ENCODE measurements at regions not wholly inside any gene's neighbourhood (a gene's known extent, or its start where the extent isn't known, plus 50 kb on each side); places are given as distances from the start of the nearest gene placed in this dataset.

DNA sequence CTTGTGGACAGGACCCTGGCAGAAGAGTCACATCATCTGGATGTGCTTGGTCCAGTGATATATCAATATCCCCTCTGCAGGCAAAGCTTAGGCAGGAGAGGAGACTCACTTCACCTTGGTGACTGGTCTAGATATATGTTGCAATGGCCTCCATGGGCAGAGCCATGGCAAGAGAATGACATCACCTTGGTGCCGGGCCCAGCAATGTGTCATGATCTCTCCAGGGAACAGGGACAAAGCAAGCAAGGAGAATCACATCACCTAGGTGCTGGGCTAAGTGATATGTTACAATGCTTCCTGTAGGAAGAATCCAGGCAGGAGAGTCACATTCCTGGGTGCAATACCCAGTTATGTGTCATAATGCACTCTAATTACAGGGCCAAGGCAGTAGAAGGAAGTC lies 2106.2 kb downstream of the TP53TG3F start:
- intact Hi-C loops (cut with DNase I), result no loop called here

DNA sequence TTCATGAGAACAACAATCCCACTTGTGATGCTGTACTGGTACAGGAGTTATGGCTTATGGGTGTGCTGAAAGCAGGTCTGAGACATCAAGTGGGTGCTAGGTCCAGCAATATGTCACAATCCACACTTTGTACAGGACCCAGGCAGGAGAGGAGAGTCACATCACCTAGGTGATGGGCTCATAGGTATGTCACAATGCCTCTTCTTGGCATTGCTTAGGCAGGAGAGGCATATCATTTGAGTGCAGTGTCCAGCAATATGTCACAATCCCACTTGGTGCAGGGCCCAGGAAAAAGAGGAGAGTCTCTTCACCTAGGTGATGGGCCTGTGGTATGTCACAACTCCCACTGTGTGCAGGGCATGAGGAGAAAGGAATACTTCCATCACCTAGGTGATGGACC lies 2110.0 kb downstream of the TP53TG3F start:
- intact Hi-C loops (cut with DNase I), result no loop called here
- Histone ChIP-seq H3K36me3 (no peaks in the 10 kb centered on the region), H3K27ac (no peak overlapping the region), H3K4me1 (no peaks in the 10 kb centered on the region), H3K27me3 (ENCODE audit: low read depth) (no peaks in the 10 kb centered on the region), H3K9me3 (no peaks in the 10 kb centered on the region), H3K4me3 (no peak overlapping the region)
- no peak for DNase-seq
- no peak for ATAC-seq
- TF ChIP-seq, protein P1, sequence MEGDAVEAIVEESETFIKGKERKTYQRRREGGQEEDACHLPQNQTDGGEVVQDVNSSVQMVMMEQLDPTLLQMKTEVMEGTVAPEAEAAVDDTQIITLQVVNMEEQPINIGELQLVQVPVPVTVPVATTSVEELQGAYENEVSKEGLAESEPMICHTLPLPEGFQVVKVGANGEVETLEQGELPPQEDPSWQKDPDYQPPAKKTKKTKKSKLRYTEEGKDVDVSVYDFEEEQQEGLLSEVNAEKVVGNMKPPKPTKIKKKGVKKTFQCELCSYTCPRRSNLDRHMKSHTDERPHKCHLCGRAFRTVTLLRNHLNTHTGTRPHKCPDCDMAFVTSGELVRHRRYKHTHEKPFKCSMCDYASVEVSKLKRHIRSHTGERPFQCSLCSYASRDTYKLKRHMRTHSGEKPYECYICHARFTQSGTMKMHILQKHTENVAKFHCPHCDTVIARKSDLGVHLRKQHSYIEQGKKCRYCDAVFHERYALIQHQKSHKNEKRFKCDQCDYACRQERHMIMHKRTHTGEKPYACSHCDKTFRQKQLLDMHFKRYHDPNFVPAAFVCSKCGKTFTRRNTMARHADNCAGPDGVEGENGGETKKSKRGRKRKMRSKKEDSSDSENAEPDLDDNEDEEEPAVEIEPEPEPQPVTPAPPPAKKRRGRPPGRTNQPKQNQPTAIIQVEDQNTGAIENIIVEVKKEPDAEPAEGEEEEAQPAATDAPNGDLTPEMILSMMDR (IDR thresholded peaks at IDR 0.05), result no peak

More for the DNA sequence above, 2106.2 kb downstream of the TP53TG3F start:
- no peak overlapping the region for H3K27ac ChIP-seq
- no peaks in the 10 kb centered on the region for H3K36me3 ChIP-seq
- DNase-seq (no peak), ATAC-seq (no peak)
- no peak overlapping the region for H3K4me3 ChIP-seq
- TF ChIP-seq, protein P1 (IDR thresholded peaks at IDR 0.05), result no peak
- H3K9me3 ChIP-seq, result no peaks in the 10 kb centered on the region
- no peaks in the 10 kb centered on the region for H3K4me1 ChIP-seq
- no peaks in the 10 kb centered on the region for H3K27me3 ChIP-seq (ENCODE audit: low read depth)

DNA sequence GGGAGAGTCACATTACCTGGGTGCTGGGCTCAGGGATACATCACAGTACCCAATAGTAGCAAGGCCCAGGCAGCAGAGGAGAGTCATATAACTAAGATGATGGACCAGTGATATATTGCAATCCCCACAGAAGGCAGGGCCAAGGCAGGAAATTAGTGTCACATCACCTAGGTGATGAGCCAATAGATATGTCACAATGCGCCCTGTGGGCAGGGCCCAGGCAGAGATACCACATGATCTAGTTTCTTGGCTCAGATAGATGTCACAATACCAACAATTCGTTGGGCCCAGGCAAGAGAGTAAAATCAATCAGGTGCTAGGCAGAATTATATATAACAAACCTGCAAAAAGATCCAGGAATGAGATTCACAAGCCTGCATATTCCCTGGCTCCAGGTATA lies 2111.5 kb downstream of the TP53TG3F start:
- TF ChIP-seq, protein P1 (IDR thresholded peaks at IDR 0.05), result no peak
- ATAC-seq (no peak), DNase-seq (no peak)
- no peaks in the 10 kb centered on the region for H3K9me3 ChIP-seq
- no peak overlapping the region for H3K27ac ChIP-seq
- no peaks in the 10 kb centered on the region for H3K4me1 ChIP-seq
- H3K36me3 ChIP-seq, result no peaks in the 10 kb centered on the region
- no peaks in the 10 kb centered on the region for H3K27me3 ChIP-seq (ENCODE audit: low read depth)
- no peak overlapping the region for H3K4me3 ChIP-seq
- intact Hi-C loops (cut with DNase I), result no loop called here

DNA sequence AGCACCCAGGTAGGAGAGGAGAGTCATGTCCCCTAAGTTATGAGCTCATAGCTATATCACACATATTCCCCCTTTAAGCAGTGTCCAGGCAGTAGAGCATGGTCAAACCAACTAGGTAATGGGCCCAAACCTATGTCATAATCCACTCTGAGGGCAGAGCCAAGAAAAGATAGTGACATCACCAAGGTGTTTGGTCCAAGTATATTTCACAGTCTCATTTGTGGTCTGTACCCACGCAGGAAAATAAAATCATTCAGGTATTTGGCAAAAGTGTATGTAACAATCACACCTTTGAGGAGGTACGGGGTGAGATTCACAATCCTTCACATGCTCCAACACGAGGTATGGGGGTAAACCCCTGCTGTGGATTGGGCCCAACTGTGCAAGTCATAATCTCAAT lies 2112.8 kb downstream of the TP53TG3F start:
- Histone ChIP-seq H3K27me3 (ENCODE audit: low read depth) (no peaks in the 10 kb centered on the region), H3K4me3 (no peak overlapping the region), H3K9me3 (no peaks in the 10 kb centered on the region), H3K27ac (no peak overlapping the region), H3K4me1 (no peaks in the 10 kb centered on the region), H3K36me3 (no peaks in the 10 kb centered on the region)
- TF ChIP-seq, protein P1 (IDR thresholded peaks at IDR 0.05), result no peak
- intact Hi-C loops (cut with DNase I), result no loop called here
- DNase-seq (no peak), ATAC-seq (no peak)

DNA sequence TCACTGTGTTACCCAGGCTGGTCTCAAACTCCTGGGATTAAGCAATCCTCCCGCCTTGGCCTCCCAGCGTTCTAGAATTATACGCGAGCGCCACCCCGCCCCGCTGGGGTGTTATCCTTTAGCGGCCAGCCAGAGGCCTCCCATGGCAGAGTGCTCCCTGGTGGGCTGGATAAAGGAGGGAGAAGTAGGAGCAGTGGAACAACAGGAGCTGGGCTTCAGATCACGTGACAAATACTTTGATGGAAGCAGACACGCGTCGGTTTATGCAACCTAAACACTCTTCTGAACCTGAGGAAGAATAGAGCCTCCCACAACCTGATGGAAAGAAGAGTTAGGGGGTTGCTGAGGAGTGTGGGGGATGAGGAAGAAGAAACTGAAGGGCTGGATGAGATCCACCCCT lies 2114.0 kb downstream of the TP53TG3F start:
- DNase-seq (no peak), ATAC-seq (no peak)
- Histone ChIP-seq H3K36me3 (no peaks in the 10 kb centered on the region), H3K4me1 (no peaks in the 10 kb centered on the region), H3K9me3 (no peaks in the 10 kb centered on the region), H3K27me3 (ENCODE audit: low read depth) (no peaks in the 10 kb centered on the region), H3K27ac (no peak overlapping the region), H3K4me3 (no peak overlapping the region)
- TF ChIP-seq, protein P1 (IDR thresholded peaks at IDR 0.05), result no peak
- intact Hi-C loops (cut with DNase I), result no loop called here

DNA sequence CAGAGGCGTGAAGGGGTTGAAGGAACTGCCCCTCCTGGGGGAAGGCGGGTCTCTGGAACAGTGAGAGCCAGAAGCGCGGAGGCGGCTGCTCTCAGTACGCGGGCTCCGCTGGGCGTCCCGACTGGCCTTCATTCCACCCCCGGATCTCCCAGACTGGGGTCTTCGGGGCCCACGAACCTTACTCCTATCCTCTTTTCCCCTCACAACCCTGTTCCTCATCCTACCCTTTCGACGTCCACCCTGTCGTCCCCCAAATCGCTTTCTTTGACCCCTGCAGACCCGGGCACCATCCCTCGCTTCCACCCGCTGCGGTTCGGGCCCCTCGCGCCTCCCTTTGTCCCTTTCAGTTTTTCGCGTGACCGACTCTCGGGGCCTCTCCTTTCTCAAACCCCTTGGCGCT lies 2114.6 kb downstream of the TP53TG3F start:
- Histone ChIP-seq H3K4me1 (no peaks in the 10 kb centered on the region), H3K4me3 (no peak overlapping the region), H3K36me3 (no peaks in the 10 kb centered on the region), H3K27me3 (ENCODE audit: low read depth) (no peaks in the 10 kb centered on the region), H3K9me3 (no peaks in the 10 kb centered on the region), H3K27ac (no peak overlapping the region)
- no peak for DNase-seq
- TF ChIP-seq, protein P1 (IDR thresholded peaks at IDR 0.05), result no peak
- no peak for ATAC-seq
- intact Hi-C loops (cut with DNase I), result no loop called here

All from lower lobe of right lung (tissue), 2 donors.